ENCODE measurements at regions not wholly inside any gene's neighbourhood (a gene's known extent, or its start where the extent isn't known, plus 50 kb on each side); places are given as distances from the start of the nearest gene placed in this dataset.

DNA sequence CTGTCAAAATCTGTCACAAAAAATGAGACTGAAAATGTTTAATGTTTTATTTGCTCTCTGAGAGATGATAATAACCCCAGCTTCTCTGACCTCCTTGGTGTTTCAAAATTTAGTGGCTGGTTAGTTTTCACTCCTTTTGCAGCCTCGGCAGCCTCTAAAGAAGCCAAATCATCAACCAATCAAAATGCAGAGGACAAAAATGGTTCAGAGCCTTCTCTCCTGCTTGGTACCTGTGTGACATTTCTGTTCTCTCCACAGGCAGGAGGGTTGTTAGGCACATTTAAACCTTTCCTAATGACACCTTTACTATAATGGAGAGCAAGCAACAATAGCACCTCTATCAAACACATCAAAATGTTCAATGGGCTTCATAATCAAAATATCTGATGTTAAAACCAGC, 375.5 kb downstream of the HACE1 start:
- peaks cover 8% of the 10 kb centered on the region for H3K4me1 Mint-ChIP-seq (ENCODE audit: unreplicated experiment)
- no peak overlapping the region for H3K4me3 Mint-ChIP-seq
- H3K27ac Mint-ChIP-seq: no peak overlapping the region
- TF ChIP-seq, protein P1, sequence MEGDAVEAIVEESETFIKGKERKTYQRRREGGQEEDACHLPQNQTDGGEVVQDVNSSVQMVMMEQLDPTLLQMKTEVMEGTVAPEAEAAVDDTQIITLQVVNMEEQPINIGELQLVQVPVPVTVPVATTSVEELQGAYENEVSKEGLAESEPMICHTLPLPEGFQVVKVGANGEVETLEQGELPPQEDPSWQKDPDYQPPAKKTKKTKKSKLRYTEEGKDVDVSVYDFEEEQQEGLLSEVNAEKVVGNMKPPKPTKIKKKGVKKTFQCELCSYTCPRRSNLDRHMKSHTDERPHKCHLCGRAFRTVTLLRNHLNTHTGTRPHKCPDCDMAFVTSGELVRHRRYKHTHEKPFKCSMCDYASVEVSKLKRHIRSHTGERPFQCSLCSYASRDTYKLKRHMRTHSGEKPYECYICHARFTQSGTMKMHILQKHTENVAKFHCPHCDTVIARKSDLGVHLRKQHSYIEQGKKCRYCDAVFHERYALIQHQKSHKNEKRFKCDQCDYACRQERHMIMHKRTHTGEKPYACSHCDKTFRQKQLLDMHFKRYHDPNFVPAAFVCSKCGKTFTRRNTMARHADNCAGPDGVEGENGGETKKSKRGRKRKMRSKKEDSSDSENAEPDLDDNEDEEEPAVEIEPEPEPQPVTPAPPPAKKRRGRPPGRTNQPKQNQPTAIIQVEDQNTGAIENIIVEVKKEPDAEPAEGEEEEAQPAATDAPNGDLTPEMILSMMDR (conservative IDR thresholded peaks at IDR 0.05): no peak
- H3K9me3 Mint-ChIP-seq: no peaks in the 10 kb centered on the region
- H3K27me3 Mint-ChIP-seq: no peaks in the 10 kb centered on the region
- H3K36me3 Mint-ChIP-seq: no peaks in the 10 kb centered on the region
- no peak for DNase-seq (ENCODE audit: extremely low spot score, unreplicated experiment)

GRCh38 chr6:104483225-104483834, 376.4 kb downstream of the HACE1 start:
- no peak overlapping the region for H3K4me3 Mint-ChIP-seq
- H3K36me3 Mint-ChIP-seq: no peaks in the 10 kb centered on the region
- TF ChIP-seq, protein P1 (conservative IDR thresholded peaks at IDR 0.05): peak; percentile 76
- no peak for DNase-seq (ENCODE audit: extremely low spot score, unreplicated experiment)
- peaks cover 8% of the 10 kb centered on the region for H3K4me1 Mint-ChIP-seq (ENCODE audit: unreplicated experiment)
- H3K27ac Mint-ChIP-seq: no peak overlapping the region
- H3K27me3 Mint-ChIP-seq: no peaks in the 10 kb centered on the region
- H3K9me3 Mint-ChIP-seq: no peaks in the 10 kb centered on the region

GRCh38 chr6:104477569-104477968, 382.1 kb downstream of the HACE1 start:
- peaks cover 9% of the 10 kb centered on the region for H3K27me3 Mint-ChIP-seq
- no peak overlapping the region for H3K27ac Mint-ChIP-seq
- no peak overlapping the region for H3K4me3 Mint-ChIP-seq
- DNase-seq (ENCODE audit: extremely low spot score, unreplicated experiment): no peak
- TF ChIP-seq, protein P1 (conservative IDR thresholded peaks at IDR 0.05): no peak
- H3K4me1 Mint-ChIP-seq (ENCODE audit: unreplicated experiment): peaks cover 8% of the 10 kb centered on the region
- H3K9me3 Mint-ChIP-seq: no peaks in the 10 kb centered on the region
- no peaks in the 10 kb centered on the region for H3K36me3 Mint-ChIP-seq

DNA sequence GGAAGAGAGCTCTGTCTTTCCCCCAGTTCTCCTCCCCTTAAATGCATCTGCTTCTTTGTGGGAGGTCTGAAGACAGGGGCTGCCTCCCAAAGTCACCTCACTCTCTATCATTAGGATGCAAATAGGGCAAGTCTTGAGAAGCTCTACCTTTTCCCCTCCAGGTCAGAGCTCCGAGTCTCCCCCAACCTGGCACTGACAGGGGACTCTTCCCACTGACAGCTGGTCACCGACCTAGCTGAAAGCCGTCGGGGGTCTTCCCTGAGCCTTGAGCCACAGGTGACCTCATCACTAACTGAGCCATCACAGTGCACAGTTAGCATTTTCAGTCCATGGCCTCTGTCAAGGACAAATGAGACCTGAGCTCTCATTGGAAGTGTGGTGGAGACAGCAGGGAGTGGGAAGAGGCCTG, 386.7 kb downstream of the HACE1 start:
- no peak for DNase-seq (ENCODE audit: extremely low spot score, unreplicated experiment)
- H3K27me3 Mint-ChIP-seq: peaks cover 10% of the 10 kb centered on the region

GRCh38 chr6:104472021-104472901, 387.5 kb downstream of the HACE1 start:
- Mint-ChIP-seq H3K36me3 (no peaks in the 10 kb centered on the region), H3K4me1 (ENCODE audit: unreplicated experiment) (peaks cover 10% of the 10 kb centered on the region), H3K9me3 (no peaks in the 10 kb centered on the region), H3K27me3 (peaks cover 10% of the 10 kb centered on the region), H3K4me3 (no peak overlapping the region), H3K27ac (no peak overlapping the region)
- DNase-seq (ENCODE audit: extremely low spot score, unreplicated experiment): no peak
- TF ChIP-seq, protein P1 (conservative IDR thresholded peaks at IDR 0.05): no peak

More for the DNA sequence above, 386.7 kb downstream of the HACE1 start:
- Mint-ChIP-seq H3K36me3 (no peaks in the 10 kb centered on the region), H3K27ac (no peak overlapping the region), H3K4me3 (no peak overlapping the region), H3K9me3 (no peaks in the 10 kb centered on the region), H3K4me1 (ENCODE audit: unreplicated experiment) (peaks cover 10% of the 10 kb centered on the region)
- TF ChIP-seq, protein P1 (conservative IDR thresholded peaks at IDR 0.05): no peak

Data from type B pancreatic cell (in vitro differentiated cells).